Adipocyte (in vitro differentiated cells): ENCODE measurements at regions not wholly inside any gene's neighbourhood (a gene's known extent, or its start where the extent isn't known, plus 50 kb on each side); places are given as distances from the start of the nearest gene placed in this dataset.

Experiments used
- DNase-seq: peaks from one replicate; pipeline ENCODE4 v3.0.0-alpha.2; 2015; ENCODE audit warnings: low read depth
- H3K27me3 ChIP-seq: replicated peaks from 2 replicates; pipeline ENCODE4 v1.7.0; 2013; ENCODE audit warnings: mild to moderate bottlenecking, low read length, moderate library complexity; ENCODE audit not compliant: control insufficient read depth, insufficient read depth
- H3K36me3 ChIP-seq: 2 replicates; pipeline ENCODE4 v1.7.0; 2013; ENCODE audit warnings: low read length, mild to moderate bottlenecking, moderate library complexity; ENCODE audit not compliant: control insufficient read depth, insufficient read depth, severe bottlenecking
- H3K4me1 ChIP-seq: 2 replicates; pipeline ENCODE4 v1.7.0; 2013; ENCODE audit warnings: mild to moderate bottlenecking, low read length, moderate library complexity; ENCODE audit not compliant: control insufficient read depth, insufficient read depth
- H3K4me3 ChIP-seq: 2 replicates; pipeline ENCODE4 v1.7.0; 2013; ENCODE audit warnings: mild to moderate bottlenecking, low read length, moderate library complexity
- H3K9ac ChIP-seq: 2 replicates; pipeline ENCODE4 v1.7.0; 2013; ENCODE audit warnings: mild to moderate bottlenecking, low read length, moderate library complexity
- H3K9me3 ChIP-seq: 2 replicates; pipeline ENCODE4 v1.7.0; 2013; ENCODE audit warnings: mild to moderate bottlenecking, low read length, moderate library complexity; ENCODE audit not compliant: control insufficient read depth

- Histone ChIP-seq H3K9ac (no peak overlapping the region), H3K9me3 (no peaks in the 10 kb centered on the region), H3K27me3 (no peaks in the 10 kb centered on the region), H3K4me1 (peaks cover 9% of the 10 kb centered on the region), H3K36me3 (no peaks in the 10 kb centered on the region), H3K4me3 (no peak overlapping the region)
- no peak for DNase-seq
Measured at GRCh38 chr5:17925276-17925675, 291.0 kb downstream of the TAF11L14 start.

- peaks cover 9% of the 10 kb centered on the region for H3K4me1 ChIP-seq
- no peaks in the 10 kb centered on the region for H3K36me3 ChIP-seq
- no peaks in the 10 kb centered on the region for H3K27me3 ChIP-seq
- no peak overlapping the region for H3K9ac ChIP-seq
- no peak overlapping the region for H3K4me3 ChIP-seq
- peak; percentile 64 for DNase-seq
- H3K9me3 ChIP-seq: peaks cover 6% of the 10 kb centered on the region
Measured at GRCh38 chr5:17928581-17928981, 294.3 kb downstream of the TAF11L14 start.

- H3K36me3 ChIP-seq: no peaks in the 10 kb centered on the region
- peak overlapping the region; percentile 14 for H3K9ac ChIP-seq
- H3K4me3 ChIP-seq: no peak overlapping the region
- DNase-seq: peak; percentile 22
- peaks cover 11% of the 10 kb centered on the region for H3K9me3 ChIP-seq
- H3K4me1 ChIP-seq: peaks cover 9% of the 10 kb centered on the region
- no peaks in the 10 kb centered on the region for H3K27me3 ChIP-seq
Measured at GRCh38 chr5:17929171-17929570, 294.9 kb downstream of the TAF11L14 start.

- H3K36me3 ChIP-seq: no peaks in the 10 kb centered on the region
- peaks cover 9% of the 10 kb centered on the region for H3K4me1 ChIP-seq
- no peak overlapping the region for H3K4me3 ChIP-seq
- H3K9me3 ChIP-seq: peaks cover 18% of the 10 kb centered on the region
- DNase-seq: no peak
- H3K9ac ChIP-seq: no peak overlapping the region
- H3K27me3 ChIP-seq: no peaks in the 10 kb centered on the region
Measured at GRCh38 chr5:17930346-17930745, 296.1 kb downstream of the TAF11L14 start.

GRCh38 chr5:17944046-17944445 is 309.8 kb downstream of the TAF11L14 start:
- no peak for DNase-seq
- H3K36me3 ChIP-seq: no peaks in the 10 kb centered on the region
- no peaks in the 10 kb centered on the region for H3K4me1 ChIP-seq
- peaks cover 3% of the 10 kb centered on the region for H3K9me3 ChIP-seq
- H3K4me3 ChIP-seq: no peak overlapping the region
- H3K27me3 ChIP-seq: no peaks in the 10 kb centered on the region
- no peak overlapping the region for H3K9ac ChIP-seq

- no peak for DNase-seq
- H3K27me3 ChIP-seq: no peaks in the 10 kb centered on the region
Measured at GRCh38 chr5:17947029-17947428, 312.8 kb downstream of the TAF11L14 start.

GRCh38 chr5:17951392-17952169 is 317.3 kb downstream of the TAF11L14 start:
- DNase-seq: no peak
- Histone ChIP-seq H3K9me3 (peaks cover 3% of the 10 kb centered on the region), H3K27me3 (no peaks in the 10 kb centered on the region), H3K4me1 (no peaks in the 10 kb centered on the region), H3K4me3 (no peak overlapping the region), H3K36me3 (no peaks in the 10 kb centered on the region), H3K9ac (no peak overlapping the region)

More at GRCh38 chr5:17947029-17947428, 312.8 kb downstream of the TAF11L14 start:
- H3K9me3 ChIP-seq: peaks cover 6% of the 10 kb centered on the region
- H3K4me3 ChIP-seq: no peak overlapping the region
- no peaks in the 10 kb centered on the region for H3K4me1 ChIP-seq
- no peaks in the 10 kb centered on the region for H3K36me3 ChIP-seq
- no peak overlapping the region for H3K9ac ChIP-seq

- Histone ChIP-seq H3K4me1 (no peaks in the 10 kb centered on the region), H3K9me3 (peaks cover 3% of the 10 kb centered on the region), H3K27me3 (no peaks in the 10 kb centered on the region), H3K9ac (no peak overlapping the region), H3K36me3 (no peaks in the 10 kb centered on the region), H3K4me3 (no peak overlapping the region)
- no peak for DNase-seq
Measured at GRCh38 chr5:17952231-17952630, 318.0 kb downstream of the TAF11L14 start.

GRCh38 chr5:17964067-17964466 is 329.8 kb downstream of the TAF11L14 start:
- DNase-seq: no peak
- H3K36me3 ChIP-seq: no peaks in the 10 kb centered on the region
- no peaks in the 10 kb centered on the region for H3K4me1 ChIP-seq
- H3K4me3 ChIP-seq: no peak overlapping the region
- H3K9ac ChIP-seq: no peak overlapping the region
- H3K27me3 ChIP-seq: no peaks in the 10 kb centered on the region
- H3K9me3 ChIP-seq: no peaks in the 10 kb centered on the region

GRCh38 chr5:17966640-17967402 is 332.6 kb downstream of the TAF11L14 start:
- H3K4me1 ChIP-seq: no peaks in the 10 kb centered on the region
- no peak overlapping the region for H3K9ac ChIP-seq
- H3K36me3 ChIP-seq: no peaks in the 10 kb centered on the region
- no peaks in the 10 kb centered on the region for H3K9me3 ChIP-seq
- no peaks in the 10 kb centered on the region for H3K27me3 ChIP-seq
- no peak overlapping the region for H3K4me3 ChIP-seq
- no peak for DNase-seq

GRCh38 chr5:17976404-17976803 is 342.1 kb downstream of the TAF11L14 start:
- H3K4me3 ChIP-seq: no peak overlapping the region
- H3K9ac ChIP-seq: no peak overlapping the region
- no peaks in the 10 kb centered on the region for H3K36me3 ChIP-seq
- no peaks in the 10 kb centered on the region for H3K27me3 ChIP-seq
- H3K4me1 ChIP-seq: no peaks in the 10 kb centered on the region
- no peak for DNase-seq
- H3K9me3 ChIP-seq: no peaks in the 10 kb centered on the region
